ENCODE measurements at regions not wholly inside any gene's neighbourhood (a gene's known extent, or its start where the extent isn't known, plus 50 kb on each side); places are given as distances from the start of the nearest gene placed in this dataset.

DNA sequence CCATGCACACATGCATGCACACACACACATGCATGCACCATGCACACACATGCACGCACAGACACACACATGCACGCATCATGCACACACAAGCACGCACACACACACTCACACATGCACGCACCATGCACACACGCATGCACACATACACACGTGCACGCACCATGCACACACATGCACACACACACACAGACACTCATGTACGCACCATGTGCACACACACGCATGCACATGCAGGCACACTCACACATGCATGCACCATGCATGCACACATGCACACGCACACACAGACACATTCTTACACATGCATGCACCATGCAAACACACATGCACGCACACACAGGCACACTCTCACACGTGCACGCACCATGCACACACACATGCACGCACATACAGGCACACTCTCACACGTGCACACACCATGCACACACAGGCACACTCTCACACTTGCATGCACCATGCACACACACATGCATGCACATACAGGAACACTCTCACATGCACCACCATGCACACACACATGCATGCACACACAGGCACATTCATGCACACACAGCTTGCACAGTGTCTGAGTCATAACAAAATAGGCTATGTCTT is 117.5 kb downstream of the TENT4A start:
- TF ChIP-seq BHLHE40 (IDR thresholded peaks at IDR 0.05; ENCODE audit: low read depth, low read length) (no peak), MXI1 (IDR thresholded peaks at IDR 0.05; ENCODE audit: borderline replicate concordance, low read depth, low read length) (no peak), RCOR1 (IDR thresholded peaks at IDR 0.05; ENCODE audit: insufficient replicate concordance, low read length) (no peak), CEBPB (IDR thresholded peaks at IDR 0.05; ENCODE audit: low read depth, low read length) (no peak), POLR2A (IDR thresholded peaks at IDR 0.05; ENCODE audit: low read depth, low read length) (no peak), MAFK (IDR thresholded peaks at IDR 0.05; ENCODE audit: low read depth, low read length) (no peak), NFE2L2 (IDR thresholded peaks at IDR 0.05; ENCODE audit: low read depth, low read length) (no peak), RFX5 (IDR thresholded peaks at IDR 0.05; ENCODE audit: low read depth, low read length) (no peak), RAD21 (IDR thresholded peaks at IDR 0.05; ENCODE audit: low read length) (no peak), MAZ (IDR thresholded peaks at IDR 0.05; ENCODE audit: borderline replicate concordance, low read depth, low read length) (no peak), FOS (IDR thresholded peaks at IDR 0.05; ENCODE audit: low read depth, low read length) (no peak), SMC3 (IDR thresholded peaks at IDR 0.05; ENCODE audit: low read depth, low read length) (no peak), CHD1 (IDR thresholded peaks at IDR 0.05; ENCODE audit: low read depth, low read length) (no peak)
- TF ChIP-seq, protein P1, sequence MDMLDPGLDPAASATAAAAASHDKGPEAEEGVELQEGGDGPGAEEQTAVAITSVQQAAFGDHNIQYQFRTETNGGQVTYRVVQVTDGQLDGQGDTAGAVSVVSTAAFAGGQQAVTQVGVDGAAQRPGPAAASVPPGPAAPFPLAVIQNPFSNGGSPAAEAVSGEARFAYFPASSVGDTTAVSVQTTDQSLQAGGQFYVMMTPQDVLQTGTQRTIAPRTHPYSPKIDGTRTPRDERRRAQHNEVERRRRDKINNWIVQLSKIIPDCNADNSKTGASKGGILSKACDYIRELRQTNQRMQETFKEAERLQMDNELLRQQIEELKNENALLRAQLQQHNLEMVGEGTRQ (IDR thresholded peaks at IDR 0.05; ENCODE audit: low read depth, low read length) = no peak
- TF ChIP-seq, protein P2, sequence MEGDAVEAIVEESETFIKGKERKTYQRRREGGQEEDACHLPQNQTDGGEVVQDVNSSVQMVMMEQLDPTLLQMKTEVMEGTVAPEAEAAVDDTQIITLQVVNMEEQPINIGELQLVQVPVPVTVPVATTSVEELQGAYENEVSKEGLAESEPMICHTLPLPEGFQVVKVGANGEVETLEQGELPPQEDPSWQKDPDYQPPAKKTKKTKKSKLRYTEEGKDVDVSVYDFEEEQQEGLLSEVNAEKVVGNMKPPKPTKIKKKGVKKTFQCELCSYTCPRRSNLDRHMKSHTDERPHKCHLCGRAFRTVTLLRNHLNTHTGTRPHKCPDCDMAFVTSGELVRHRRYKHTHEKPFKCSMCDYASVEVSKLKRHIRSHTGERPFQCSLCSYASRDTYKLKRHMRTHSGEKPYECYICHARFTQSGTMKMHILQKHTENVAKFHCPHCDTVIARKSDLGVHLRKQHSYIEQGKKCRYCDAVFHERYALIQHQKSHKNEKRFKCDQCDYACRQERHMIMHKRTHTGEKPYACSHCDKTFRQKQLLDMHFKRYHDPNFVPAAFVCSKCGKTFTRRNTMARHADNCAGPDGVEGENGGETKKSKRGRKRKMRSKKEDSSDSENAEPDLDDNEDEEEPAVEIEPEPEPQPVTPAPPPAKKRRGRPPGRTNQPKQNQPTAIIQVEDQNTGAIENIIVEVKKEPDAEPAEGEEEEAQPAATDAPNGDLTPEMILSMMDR (conservative IDR thresholded peaks at IDR 0.05; ENCODE audit: low read depth, low read length) = no peak
- TF ChIP-seq, protein P3, sequence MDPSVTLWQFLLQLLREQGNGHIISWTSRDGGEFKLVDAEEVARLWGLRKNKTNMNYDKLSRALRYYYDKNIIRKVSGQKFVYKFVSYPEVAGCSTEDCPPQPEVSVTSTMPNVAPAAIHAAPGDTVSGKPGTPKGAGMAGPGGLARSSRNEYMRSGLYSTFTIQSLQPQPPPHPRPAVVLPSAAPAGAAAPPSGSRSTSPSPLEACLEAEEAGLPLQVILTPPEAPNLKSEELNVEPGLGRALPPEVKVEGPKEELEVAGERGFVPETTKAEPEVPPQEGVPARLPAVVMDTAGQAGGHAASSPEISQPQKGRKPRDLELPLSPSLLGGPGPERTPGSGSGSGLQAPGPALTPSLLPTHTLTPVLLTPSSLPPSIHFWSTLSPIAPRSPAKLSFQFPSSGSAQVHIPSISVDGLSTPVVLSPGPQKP (IDR thresholded peaks at IDR 0.05; ENCODE audit: borderline replicate concordance, low read depth, low read length) = no peak
- intact Hi-C loops (cut with micrococcal nuclease) = no loop called here

More for the DNA sequence above, 117.5 kb downstream of the TENT4A start:
- Histone ChIP-seq H4K5ac (ENCODE audit: low read depth, low read length) (no peak overlapping the region), H3K14ac (replicated peaks; ENCODE audit: low read depth, low read length) (no peak overlapping the region), H3K9ac (ENCODE audit: low read depth, low read length) (no peak overlapping the region), H3K79me1 (ENCODE audit: low read depth in 1 of 2, low read length in 2 of 2) (no peaks in the 10 kb centered on the region), H3K27ac (ENCODE audit: insufficient read depth, low read length) (no peak overlapping the region), H2AFZ (replicated peaks; ENCODE audit: low read length, poor library complexity) (peak overlapping the region; percentile 64), H4K8ac (ENCODE audit: low read depth in 2 of 2, low read length in 2 of 2) (no peak overlapping the region), H3K18ac (ENCODE audit: low read depth, low read length) (no peak overlapping the region), H3K36me3 (ENCODE audit: control insufficient read depth, insufficient read depth, low read length) (no peaks in the 10 kb centered on the region), H3K4me3 (ENCODE audit: insufficient read depth, low read depth, low read length) (no peak overlapping the region), H4K20me1 (ENCODE audit: insufficient read depth, low read length) (no peaks in the 10 kb centered on the region), H2AK5ac (ENCODE audit: low read depth, low read length) (no peak overlapping the region), H3K9me1 (ENCODE audit: insufficient read depth, low read length) (no peaks in the 10 kb centered on the region), H2BK5ac (ENCODE audit: low read depth, low read length, poor library complexity, severe bottlenecking) (no peak overlapping the region), H4K91ac (ENCODE audit: insufficient read depth, low read depth, low read length) (no peak overlapping the region), H3K23ac (ENCODE audit: low read depth, low read length) (no peak overlapping the region), H3K56ac (ENCODE audit: extremely low read depth, insufficient read depth, low read length) (no peak overlapping the region), H2BK120ac (ENCODE audit: low read depth, low read length) (no peak overlapping the region), H3K9me3 (ENCODE audit: control insufficient read depth, insufficient read depth, low read length) (peaks cover 14% of the 10 kb centered on the region; the same call in 1 of the 2 replicates), H3K4ac (ENCODE audit: low read depth, low read length) (no peak overlapping the region), H2BK20ac (ENCODE audit: low read depth, low read length) (no peak overlapping the region), H3K27me3 (ENCODE audit: control insufficient read depth, insufficient read depth, low read length) (no peaks in the 10 kb centered on the region), H2AK9ac (replicated peaks; ENCODE audit: low read depth, low read length, poor library complexity) (no peak overlapping the region), H2BK15ac (ENCODE audit: low read depth, low read length) (no peak overlapping the region), H3K4me2 (ENCODE audit: low read depth, low read length) (no peak overlapping the region), H3K4me1 (ENCODE audit: control insufficient read depth, insufficient read depth, low read length) (no peaks in the 10 kb centered on the region)
- WGBS, 2 experiments (ENCODE audit: extremely low coverage in 2 of 2, insufficient read length in 1 of 2) = 76% methylated on average over 13 of the region's 15 CpGs; no CpG with 5 or more reads in 1 of the 2 experiments
- in situ Hi-C loops (cut with MboI; ENCODE audit: low sequenced_read_pairs) = no loop called here
- ChIA-PET CTCF (no interaction called here), POLR2A (ENCODE audit: unreplicated experiment) (no interaction called here)
- ATAC-seq (ENCODE audit: low read depth) = no peak
- DNase-seq = no peak
- dilution Hi-C loops (cut with HindIII; ENCODE audit: low sequenced_read_pairs, unreplicated experiment) = no loop called here
- no TSS peak for BruUV-seq (replicated peaks)

Data from IMR-90 (cell line).